ENCODE measurements at regions not wholly inside any gene's neighbourhood (a gene's known extent, or its start where the extent isn't known, plus 50 kb on each side); places are given as distances from the start of the nearest gene placed in this dataset.

DNA sequence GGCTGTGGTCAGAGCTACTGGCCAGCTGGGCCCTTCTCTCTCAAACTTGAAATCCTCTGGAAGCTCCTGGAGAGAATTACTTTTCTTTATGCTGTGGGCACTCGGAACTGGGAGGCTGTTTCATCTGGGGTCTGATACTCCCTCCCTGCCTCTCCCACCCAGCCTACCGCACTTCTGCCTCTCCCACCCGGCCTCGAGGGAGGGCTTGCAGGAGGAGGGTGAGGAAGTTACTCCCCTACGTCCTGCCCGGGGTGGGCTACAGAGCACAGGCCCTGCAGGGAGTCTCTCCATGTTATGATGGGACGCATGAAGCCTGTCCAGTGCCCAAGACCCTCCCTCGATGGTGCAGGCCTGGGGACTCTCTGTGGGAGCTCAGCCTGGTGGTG lies 584.6 kb upstream of the MKI67 start (continued):
- TF ChIP-seq, protein P1, sequence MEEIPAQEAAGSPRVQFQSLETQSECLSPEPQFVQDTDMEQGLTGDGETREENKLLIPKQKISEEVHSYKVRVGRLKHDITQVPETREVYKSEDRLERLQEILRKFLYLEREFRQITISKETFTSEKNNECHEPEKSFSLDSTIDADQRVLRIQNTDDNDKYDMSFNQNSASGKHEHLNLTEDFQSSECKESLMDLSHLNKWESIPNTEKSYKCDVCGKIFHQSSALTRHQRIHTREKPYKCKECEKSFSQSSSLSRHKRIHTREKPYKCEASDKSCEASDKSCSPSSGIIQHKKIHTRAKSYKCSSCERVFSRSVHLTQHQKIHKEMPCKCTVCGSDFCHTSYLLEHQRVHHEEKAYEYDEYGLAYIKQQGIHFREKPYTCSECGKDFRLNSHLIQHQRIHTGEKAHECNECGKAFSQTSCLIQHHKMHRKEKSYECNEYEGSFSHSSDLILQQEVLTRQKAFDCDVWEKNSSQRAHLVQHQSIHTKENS (CRISPR knock-in tag; IDR thresholded peaks at IDR 0.05) = no peak

DNA sequence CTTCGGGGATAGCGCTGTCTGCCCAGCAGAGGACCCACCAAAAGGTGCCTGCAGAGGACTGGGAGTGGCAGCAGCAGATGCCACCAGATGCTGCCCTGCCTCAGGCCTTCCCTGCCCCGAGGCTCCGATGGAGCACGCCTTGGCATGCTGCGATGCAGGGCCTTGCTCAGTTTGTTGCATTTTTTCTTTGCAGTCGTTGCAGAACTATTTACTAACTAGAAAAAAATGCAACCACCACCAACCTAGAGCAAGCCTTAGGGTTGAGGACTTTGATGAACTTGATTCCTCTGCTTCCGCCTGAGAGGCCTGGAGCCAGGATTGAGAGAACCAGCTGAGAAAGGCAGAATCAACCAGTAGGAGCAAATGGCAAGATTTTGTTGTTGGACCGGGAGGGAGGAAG lies 585.6 kb upstream of the MKI67 start:
- Histone ChIP-seq H3K9me3 (replicated peaks; ENCODE audit: control insufficient read depth, insufficient read depth, low read depth, low read length) (no peaks in the 10 kb centered on the region), H3K4me2 (ENCODE audit: insufficient read depth, low read length) (no peak overlapping the region), H3K27me3 (ENCODE audit: control insufficient read depth in 2 of 2, insufficient read depth in 2 of 2, low read length in 2 of 2) (peaks cover 3 to 22% of the 10 kb centered on the region in 2 experiments; a peak in 4 of 5 replicates), H3K79me2 (ENCODE audit: control insufficient read depth, insufficient read depth, low read length) (no peaks in the 10 kb centered on the region), H3K9me1 (ENCODE audit: control insufficient read depth, insufficient read depth, low read length) (no peaks in the 10 kb centered on the region), H2AFZ (ENCODE audit: low read depth, low read length) (no peak overlapping the region), H3K4me1 (replicated peaks in 1 of 2; ENCODE audit: control insufficient read depth in 2 of 2, insufficient read depth in 2 of 2, low read length in 2 of 2) (no peaks in the 10 kb centered on the region; a peak in 1 of 5 replicates), H3K9ac (ENCODE audit: insufficient read depth in 1 of 2, low read depth in 2 of 2, low read length in 2 of 2) (no peak overlapping the region), H3K27ac (ENCODE audit: extremely low read depth, low read depth, low read length) (no peak overlapping the region), H3K4me3 (no peak overlapping the region), H4K20me1 (replicated peaks; ENCODE audit: control insufficient read depth, insufficient read depth, low read length) (no peaks in the 10 kb centered on the region), H3K36me3 (ENCODE audit: control insufficient read depth, insufficient read depth, low read length) (no peaks in the 10 kb centered on the region)
- ChIA-PET CTCF (ENCODE audit: low intra/inter-chr PET ratio) (no interaction called here), POLR2A (interaction anchor here (0.7 kb wide), 1 partner anchor 59 kb away, joined by 3 read pairs; no protein-coding TSS in a partner anchor)
- BruUV-seq (replicated peaks) = no TSS peak
- FAIRE-seq = no peak
- intact Hi-C loops (cut with micrococcal nuclease) (no loop called here), in situ Hi-C loops (cut with MboI) (no loop called here)
- no peak for ATAC-seq
- DNase-seq (ENCODE audit: extremely low read depth in 1 of 4, low spot score in 3 of 4) = no peak
- 31% methylated on average over 5 of the region's 9 CpGs for WGBS (ENCODE audit: insufficient coverage, low coverage, missing lambda C conversion rate)
- TF ChIP-seq ZNF174 (CRISPR knock-in tag; IDR thresholded peaks at IDR 0.05) (no peak), ZC3H11A (IDR thresholded peaks at IDR 0.05; ENCODE audit: low read depth, low read length) (no peak), YBX1 (IDR thresholded peaks at IDR 0.05) (no peak), KDM4B (IDR thresholded peaks at IDR 0.05; ENCODE audit: borderline replicate concordance in 2 of 2, low read depth in 1 of 2) (no peak), SETDB1 (IDR thresholded peaks at IDR 0.05; ENCODE audit: low read length) (no peak), DLX4 (CRISPR knock-in tag; IDR thresholded peaks at IDR 0.05) (no peak), LEF1 (IDR thresholded peaks at IDR 0.05) (no peak), ARNT (IDR thresholded peaks at IDR 0.05) (no peak), USF1 (CRISPR knock-in tag; IDR thresholded peaks at IDR 0.05) (no peak), SMAD3 (CRISPR knock-in tag; conservative IDR thresholded peaks at IDR 0.05) (no peak), COPS2 (conservative IDR thresholded peaks at IDR 0.05) (no peak), ZC3H4 (CRISPR knock-in tag; IDR thresholded peaks at IDR 0.05; ENCODE audit: borderline replicate concordance) (no peak)
- TF ChIP-seq, protein P2, sequence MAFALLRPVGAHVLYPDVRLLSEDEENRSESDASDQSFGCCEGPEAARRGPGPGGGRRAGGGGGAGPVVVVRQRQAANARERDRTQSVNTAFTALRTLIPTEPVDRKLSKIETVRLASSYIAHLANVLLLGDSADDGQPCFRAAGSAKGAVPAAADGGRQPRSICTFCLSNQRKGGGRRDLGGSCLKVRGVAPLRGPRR (CRISPR knock-in tag; IDR thresholded peaks at IDR 0.05) = no peak
- TF ChIP-seq, protein P3, sequence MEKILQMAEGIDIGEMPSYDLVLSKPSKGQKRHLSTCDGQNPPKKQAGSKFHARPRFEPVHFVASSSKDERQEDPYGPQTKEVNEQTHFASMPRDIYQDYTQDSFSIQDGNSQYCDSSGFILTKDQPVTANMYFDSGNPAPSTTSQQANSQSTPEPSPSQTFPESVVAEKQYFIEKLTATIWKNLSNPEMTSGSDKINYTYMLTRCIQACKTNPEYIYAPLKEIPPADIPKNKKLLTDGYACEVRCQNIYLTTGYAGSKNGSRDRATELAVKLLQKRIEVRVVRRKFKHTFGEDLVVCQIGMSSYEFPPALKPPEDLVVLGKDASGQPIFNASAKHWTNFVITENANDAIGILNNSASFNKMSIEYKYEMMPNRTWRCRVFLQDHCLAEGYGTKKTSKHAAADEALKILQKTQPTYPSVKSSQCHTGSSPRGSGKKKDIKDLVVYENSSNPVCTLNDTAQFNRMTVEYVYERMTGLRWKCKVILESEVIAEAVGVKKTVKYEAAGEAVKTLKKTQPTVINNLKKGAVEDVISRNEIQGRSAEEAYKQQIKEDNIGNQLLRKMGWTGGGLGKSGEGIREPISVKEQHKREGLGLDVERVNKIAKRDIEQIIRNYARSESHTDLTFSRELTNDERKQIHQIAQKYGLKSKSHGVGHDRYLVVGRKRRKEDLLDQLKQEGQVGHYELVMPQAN (IDR thresholded peaks at IDR 0.05; ENCODE audit: borderline replicate concordance) = no peak
- TF ChIP-seq, protein P4, sequence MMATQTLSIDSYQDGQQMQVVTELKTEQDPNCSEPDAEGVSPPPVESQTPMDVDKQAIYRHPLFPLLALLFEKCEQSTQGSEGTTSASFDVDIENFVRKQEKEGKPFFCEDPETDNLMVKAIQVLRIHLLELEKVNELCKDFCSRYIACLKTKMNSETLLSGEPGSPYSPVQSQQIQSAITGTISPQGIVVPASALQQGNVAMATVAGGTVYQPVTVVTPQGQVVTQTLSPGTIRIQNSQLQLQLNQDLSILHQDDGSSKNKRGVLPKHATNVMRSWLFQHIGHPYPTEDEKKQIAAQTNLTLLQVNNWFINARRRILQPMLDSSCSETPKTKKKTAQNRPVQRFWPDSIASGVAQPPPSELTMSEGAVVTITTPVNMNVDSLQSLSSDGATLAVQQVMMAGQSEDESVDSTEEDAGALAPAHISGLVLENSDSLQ (IDR thresholded peaks at IDR 0.05) = no peak

All from K562 (cell line).